WTC11 (cell line): ENCODE measurements at regions not wholly inside any gene's neighbourhood (a gene's known extent, or its start where the extent isn't known, plus 50 kb on each side); places are given as distances from the start of the nearest gene placed in this dataset.

Source experiments
- CTCF ChIP-seq: fragments of 200-600 bp; IDR thresholded peaks from 2 replicates; pipeline ENCODE4 v1.8.0; 2022; ENCODE audit warnings: antibody characterized with exemption
- MYBL2 ChIP-seq: sonication (generic); formaldehyde crosslinking; IDR thresholded peaks from 2 replicates; pipeline ENCODE4 v1.8.1; 2023; ENCODE audit warnings: mild to moderate bottlenecking, moderate library complexity, missing genetic modification reagents
- NR2C2 ChIP-seq: sonication (generic); formaldehyde crosslinking; IDR thresholded peaks from 2 replicates; pipeline ENCODE4 v1.8.0; 2022; ENCODE audit warnings: mild to moderate bottlenecking, missing genetic modification reagents

GRCh38 chr3:106139826-106140225 is 271.0 kb upstream of the CBLB start:
- TF ChIP-seq CTCF (no peak), NR2C2 (no peak), MYBL2 (CRISPR knock-in tag) (no peak)
